Vagina (tissue), 2 donors: ENCODE measurements at regions not wholly inside any gene's neighbourhood (a gene's known extent, or its start where the extent isn't known, plus 50 kb on each side); places are given as distances from the start of the nearest gene placed in this dataset.
"Not testable (repeated sequence)": the region's sequence is repeated elsewhere in the genome, so short reads cannot be mapped to it uniquely, and the experiment has no call there.

Experiments used
- DNase-seq, 2 donors: peaks; one replicate each; pipeline ENCODE4 v3.0.0-alpha.2; 2017; ENCODE audit errors: extremely low spot score in 2 of 2
- H3K27ac ChIP-seq: fragments of 200-600 bp; sonication (generic); one replicate; pipeline ENCODE4 v1.5.1; 2019
- H3K27me3 ChIP-seq: fragments of 200-600 bp; sonication (generic); one replicate; pipeline ENCODE4 v1.5.1; 2019
- H3K36me3 ChIP-seq, 2 donors: fragments of 200-600 bp; sonication (generic); one replicate each; pipeline ENCODE4 v1.5.1; 2017 to 2019
- H3K4me1 ChIP-seq: fragments of 200-600 bp; sonication (generic); one replicate; pipeline ENCODE4 v1.5.1; 2019
- H3K4me3 ChIP-seq, 2 donors: fragments of 200-600 bp; sonication (generic); 1 replicate in 1 of 2; 2 replicates in 1 of 2; pipeline ENCODE4 v1.5.1; 2016 to 2019
- H3K9me3 ChIP-seq: fragments of 200-600 bp; sonication (generic); one replicate; pipeline ENCODE4 v1.5.1; 2019
- POLR2A ChIP-seq, 2 donors: fragments of 450-650 bp; IDR thresholded peaks; one replicate each; pipeline ENCODE4 v1.6.1; 2017; ENCODE audit warnings: antibody characterized with exemption in 2 of 2, mild to moderate bottlenecking in 2 of 2, moderate library complexity in 2 of 2
- POLR2AphosphoS5 ChIP-seq, 2 donors: sonication (generic); formaldehyde crosslinking; IDR thresholded peaks; one replicate each; pipeline ENCODE4 v1.9.0; 2017; ENCODE audit warnings: antibody characterized with exemption in 2 of 2, mild to moderate bottlenecking in 2 of 2, low read depth in 1 of 2; ENCODE audit not compliant: insufficient read depth in 1 of 2
- intact Hi-C: fragments of 100-400 bp; cut with DNase I; formaldehyde crosslinking; loops from one replicate; pipeline ENCODE4 v1.15.1; 2023
- TF ChIP-seq, protein P1 (sequence below), 3 experiments: fragments of 450-650 bp in 2 of 3; fragments of 200-600 bp in 1 of 3; sonication (generic) in 1 of 3; IDR thresholded peaks; one replicate each; pipeline ENCODE4 v1.5.1; 2017 to 2019; ENCODE audit warnings: antibody characterized with exemption in 3 of 3, mild to moderate bottlenecking in 2 of 3, moderate library complexity in 2 of 3

DNA sequence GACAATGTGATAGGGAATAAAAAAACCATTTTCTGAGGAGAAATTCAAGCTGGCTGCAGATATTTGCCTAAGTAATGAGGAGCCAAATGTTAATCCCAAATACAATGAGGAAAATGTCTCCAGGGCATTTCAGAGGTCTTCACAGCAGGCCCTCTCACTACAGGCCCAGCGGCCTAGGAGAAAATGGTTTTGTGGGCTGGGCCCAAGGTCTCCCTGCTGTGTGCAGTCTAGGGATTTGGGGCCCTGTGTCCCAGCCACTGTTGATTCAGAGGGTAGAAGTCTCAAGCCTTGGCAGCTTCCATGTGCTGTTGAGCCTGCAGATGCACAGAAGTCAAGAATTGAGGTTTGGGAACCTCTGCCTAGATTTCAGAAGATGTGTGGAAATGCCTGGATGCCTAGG is 778.7 kb downstream of the CENPC start:
- H3K4me3 ChIP-seq = no peak overlapping the region
- TF ChIP-seq POLR2AphosphoS5 (IDR thresholded peaks at IDR 0.05; ENCODE audit: insufficient read depth in 1 of 2, low read depth in 1 of 2) = no peak
- TF ChIP-seq, protein P1, sequence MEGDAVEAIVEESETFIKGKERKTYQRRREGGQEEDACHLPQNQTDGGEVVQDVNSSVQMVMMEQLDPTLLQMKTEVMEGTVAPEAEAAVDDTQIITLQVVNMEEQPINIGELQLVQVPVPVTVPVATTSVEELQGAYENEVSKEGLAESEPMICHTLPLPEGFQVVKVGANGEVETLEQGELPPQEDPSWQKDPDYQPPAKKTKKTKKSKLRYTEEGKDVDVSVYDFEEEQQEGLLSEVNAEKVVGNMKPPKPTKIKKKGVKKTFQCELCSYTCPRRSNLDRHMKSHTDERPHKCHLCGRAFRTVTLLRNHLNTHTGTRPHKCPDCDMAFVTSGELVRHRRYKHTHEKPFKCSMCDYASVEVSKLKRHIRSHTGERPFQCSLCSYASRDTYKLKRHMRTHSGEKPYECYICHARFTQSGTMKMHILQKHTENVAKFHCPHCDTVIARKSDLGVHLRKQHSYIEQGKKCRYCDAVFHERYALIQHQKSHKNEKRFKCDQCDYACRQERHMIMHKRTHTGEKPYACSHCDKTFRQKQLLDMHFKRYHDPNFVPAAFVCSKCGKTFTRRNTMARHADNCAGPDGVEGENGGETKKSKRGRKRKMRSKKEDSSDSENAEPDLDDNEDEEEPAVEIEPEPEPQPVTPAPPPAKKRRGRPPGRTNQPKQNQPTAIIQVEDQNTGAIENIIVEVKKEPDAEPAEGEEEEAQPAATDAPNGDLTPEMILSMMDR (IDR thresholded peaks at IDR 0.05) = no peak
- TF ChIP-seq POLR2A (IDR thresholded peaks at IDR 0.05) = no peak
- intact Hi-C loops = no loop called here
- no peak for DNase-seq
- no peak overlapping the region for H3K27ac ChIP-seq
- no peaks in the 10 kb centered on the region for H3K36me3 ChIP-seq
- H3K27me3 ChIP-seq = no peaks in the 10 kb centered on the region
- H3K4me1 ChIP-seq = no peaks in the 10 kb centered on the region
- no peaks in the 10 kb centered on the region for H3K9me3 ChIP-seq

GRCh38 chr4:66750273-66750672 is 795.0 kb downstream of the CENPC start:
- Histone ChIP-seq H3K9me3 (no peaks in the 10 kb centered on the region), H3K27me3 (no peaks in the 10 kb centered on the region), H3K36me3 (no peaks in the 10 kb centered on the region), H3K4me3 (no peak overlapping the region), H3K27ac (no peak overlapping the region), H3K4me1 (no peaks in the 10 kb centered on the region)
- intact Hi-C loops = no loop called here
- TF ChIP-seq, protein P1 (IDR thresholded peaks at IDR 0.05) = no peak
- no peak for DNase-seq

GRCh38 chr4:66746918-66747317 is 798.4 kb downstream of the CENPC start:
- H3K27ac ChIP-seq = not testable (repeated sequence)

DNA sequence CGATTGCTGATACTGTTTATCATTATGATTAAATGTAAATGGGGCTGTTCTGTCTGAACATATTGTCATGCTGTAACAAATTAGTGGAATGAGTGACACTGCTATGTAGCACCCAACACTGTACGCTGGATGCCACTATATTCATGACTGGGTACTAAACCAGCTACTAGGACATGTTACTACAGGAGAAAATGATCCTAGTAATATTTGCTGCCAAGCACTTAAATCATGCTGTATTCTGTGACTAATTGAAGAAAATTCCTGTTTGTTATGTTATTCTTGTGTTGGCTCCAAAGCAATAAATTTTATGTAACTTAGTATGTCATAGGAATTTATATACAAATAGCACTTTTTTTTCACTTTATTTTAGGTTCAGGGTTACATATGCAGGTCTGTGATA is 804.2 kb downstream of the CENPC start:
- H3K9me3 ChIP-seq = no peaks in the 10 kb centered on the region
- H3K4me3 ChIP-seq = no peak overlapping the region
- H3K27me3 ChIP-seq = no peaks in the 10 kb centered on the region
- TF ChIP-seq POLR2A (IDR thresholded peaks at IDR 0.05) (no peak), POLR2AphosphoS5 (IDR thresholded peaks at IDR 0.05; ENCODE audit: insufficient read depth in 1 of 2, low read depth in 1 of 2) (no peak)
- TF ChIP-seq, protein P1 (IDR thresholded peaks at IDR 0.05) = no peak
- intact Hi-C loops = no loop called here
- no peaks in the 10 kb centered on the region for H3K36me3 ChIP-seq
- no peaks in the 10 kb centered on the region for H3K4me1 ChIP-seq
- H3K27ac ChIP-seq = no peak overlapping the region
- DNase-seq = no peak

More at GRCh38 chr4:66746918-66747317, 798.4 kb downstream of the CENPC start:
- H3K4me1 ChIP-seq, DNase-seq, intact Hi-C loops, H3K9me3 ChIP-seq, H3K27me3 ChIP-seq, H3K36me3 ChIP-seq, H3K4me3 ChIP-seq: not testable (repeated sequence)

DNA sequence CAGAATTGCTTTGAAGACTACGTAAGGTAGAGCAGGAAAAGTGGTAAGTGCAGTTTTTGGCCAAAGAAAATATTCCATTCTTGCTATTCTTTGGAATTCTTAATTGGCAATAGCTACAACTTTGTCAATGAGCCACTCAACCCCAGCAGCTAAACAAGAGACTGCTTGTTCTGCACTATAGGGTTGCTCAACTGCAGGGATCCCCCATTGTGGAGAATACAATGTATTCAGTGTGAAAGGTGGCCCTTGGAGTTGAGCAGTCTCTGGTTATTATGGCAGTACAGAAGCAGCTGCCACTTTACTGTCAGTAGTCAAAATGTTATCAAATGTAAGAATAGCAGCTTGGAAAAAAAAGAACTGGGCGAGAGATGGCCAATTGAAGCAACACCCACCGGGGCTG is 808.7 kb downstream of the CENPC start:
- H3K4me1 ChIP-seq = no peaks in the 10 kb centered on the region
- no peak for TF ChIP-seq POLR2AphosphoS5 (IDR thresholded peaks at IDR 0.05; ENCODE audit: insufficient read depth in 1 of 2, low read depth in 1 of 2)
- TF ChIP-seq, protein P1 (IDR thresholded peaks at IDR 0.05) = no peak
- TF ChIP-seq POLR2A (IDR thresholded peaks at IDR 0.05) = no peak
- no peak overlapping the region for H3K27ac ChIP-seq
- no peaks in the 10 kb centered on the region for H3K36me3 ChIP-seq
- no peak overlapping the region for H3K4me3 ChIP-seq
- no peaks in the 10 kb centered on the region for H3K9me3 ChIP-seq
- intact Hi-C loops = no loop called here
- H3K27me3 ChIP-seq = no peaks in the 10 kb centered on the region
- no peak for DNase-seq

- no peak for TF ChIP-seq POLR2AphosphoS5 (IDR thresholded peaks at IDR 0.05; ENCODE audit: insufficient read depth in 1 of 2, low read depth in 1 of 2)
- no peak for TF ChIP-seq POLR2A (IDR thresholded peaks at IDR 0.05)
- TF ChIP-seq, protein P1 (IDR thresholded peaks at IDR 0.05) = no peak
- Histone ChIP-seq H3K27ac (no peak overlapping the region), H3K36me3 (no peaks in the 10 kb centered on the region), H3K4me1 (no peaks in the 10 kb centered on the region), H3K4me3 (no peak overlapping the region), H3K9me3 (no peaks in the 10 kb centered on the region), H3K27me3 (no peaks in the 10 kb centered on the region)
- DNase-seq = no peak
- intact Hi-C loops = no loop called here
These were observed 817.0 kb downstream of the CENPC start for GRCh38 chr4:66728280-66728679.

GRCh38 chr4:66712301-66712921 is 832.9 kb downstream of the CENPC start:
- H3K36me3 ChIP-seq, intact Hi-C loops, H3K27ac ChIP-seq, H3K9me3 ChIP-seq, DNase-seq, H3K4me1 ChIP-seq, H3K4me3 ChIP-seq, H3K27me3 ChIP-seq: not testable (repeated sequence)
